Bronchial epithelial cell (primary cell): ENCODE measurements at regions not wholly inside any gene's neighbourhood (a gene's known extent, or its start where the extent isn't known, plus 50 kb on each side); places are given as distances from the start of the nearest gene placed in this dataset.

Source experiments
- DNase-seq: peaks from one replicate; pipeline ENCODE4 v3.0.0-alpha.2; 2010; ENCODE audit warnings: low read depth
- FAIRE-seq: peaks from 2 replicates; lab custom pipeline; 2011; peaks lifted over from hg19 to GRCh38; lab: Jason Lieb, UNC
- H3K27me3 ChIP-seq: 2 replicates; pipeline ENCODE4 v1.5.1; 2011; ENCODE audit warnings: low read length; ENCODE audit not compliant: control insufficient read depth, insufficient read depth
- H3K36me3 ChIP-seq: 2 replicates; pipeline ENCODE4 v1.5.1; 2011; ENCODE audit warnings: low read length; ENCODE audit not compliant: control insufficient read depth, insufficient read depth
- H3K4me3 ChIP-seq: 2 replicates; pipeline ENCODE4 v1.5.1; 2011; ENCODE audit warnings: mild to moderate bottlenecking, low read depth, low read length, control low read depth
- TF ChIP-seq, protein P1 (sequence below): IDR thresholded peaks from 2 replicates; pipeline ENCODE4 v1.5.1; 2011; ENCODE audit warnings: mild to moderate bottlenecking, moderate library complexity, low read length, control low read depth, inconsistent platforms; ENCODE audit not compliant: insufficient read depth, severe bottlenecking

DNA sequence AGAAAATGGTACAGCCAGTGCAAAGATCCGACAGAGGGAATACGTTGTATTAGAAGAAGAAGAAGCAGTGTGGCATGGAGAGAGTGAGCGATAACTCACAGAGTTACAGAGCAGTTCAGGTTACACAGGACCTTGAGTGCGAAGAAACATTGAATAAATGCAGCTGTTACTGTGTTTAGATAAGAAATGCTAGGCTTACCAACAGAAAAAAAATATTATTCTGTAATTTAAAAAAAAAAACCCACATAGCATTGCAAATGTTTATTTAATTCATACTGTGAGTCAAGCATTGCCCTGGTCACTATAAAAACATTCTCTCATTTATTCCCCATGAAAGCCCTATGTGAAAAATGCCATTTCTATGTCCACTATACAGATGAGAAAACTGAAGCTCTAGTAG is 373.4 kb upstream of the EPHA7 start:
- Histone ChIP-seq H3K4me3 (no peak overlapping the region), H3K36me3 (no peaks in the 10 kb centered on the region), H3K27me3 (no peaks in the 10 kb centered on the region)
- TF ChIP-seq, protein P1, sequence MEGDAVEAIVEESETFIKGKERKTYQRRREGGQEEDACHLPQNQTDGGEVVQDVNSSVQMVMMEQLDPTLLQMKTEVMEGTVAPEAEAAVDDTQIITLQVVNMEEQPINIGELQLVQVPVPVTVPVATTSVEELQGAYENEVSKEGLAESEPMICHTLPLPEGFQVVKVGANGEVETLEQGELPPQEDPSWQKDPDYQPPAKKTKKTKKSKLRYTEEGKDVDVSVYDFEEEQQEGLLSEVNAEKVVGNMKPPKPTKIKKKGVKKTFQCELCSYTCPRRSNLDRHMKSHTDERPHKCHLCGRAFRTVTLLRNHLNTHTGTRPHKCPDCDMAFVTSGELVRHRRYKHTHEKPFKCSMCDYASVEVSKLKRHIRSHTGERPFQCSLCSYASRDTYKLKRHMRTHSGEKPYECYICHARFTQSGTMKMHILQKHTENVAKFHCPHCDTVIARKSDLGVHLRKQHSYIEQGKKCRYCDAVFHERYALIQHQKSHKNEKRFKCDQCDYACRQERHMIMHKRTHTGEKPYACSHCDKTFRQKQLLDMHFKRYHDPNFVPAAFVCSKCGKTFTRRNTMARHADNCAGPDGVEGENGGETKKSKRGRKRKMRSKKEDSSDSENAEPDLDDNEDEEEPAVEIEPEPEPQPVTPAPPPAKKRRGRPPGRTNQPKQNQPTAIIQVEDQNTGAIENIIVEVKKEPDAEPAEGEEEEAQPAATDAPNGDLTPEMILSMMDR: no peak
- no peak for DNase-seq
- no peak for FAIRE-seq

DNA sequence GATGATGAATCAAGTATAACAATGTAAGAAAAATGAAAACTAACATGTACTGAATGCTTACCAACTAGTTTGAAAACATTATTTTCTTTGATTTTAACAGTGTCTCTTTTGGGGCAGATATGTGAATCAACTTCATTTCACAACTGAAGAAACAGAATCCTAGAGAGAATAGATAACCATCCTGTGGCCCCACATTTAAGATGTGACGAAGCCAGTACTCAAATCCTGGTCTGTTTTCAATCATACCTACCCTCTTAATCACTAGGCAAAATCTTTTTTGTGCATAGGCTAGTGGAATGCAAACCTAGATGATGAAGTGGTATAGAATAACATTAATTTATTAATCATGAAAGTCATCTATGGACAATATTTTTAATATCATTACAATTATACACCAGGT is 371.6 kb upstream of the EPHA7 start:
- DNase-seq (no peak), FAIRE-seq (no peak)
- TF ChIP-seq, protein P1: no peak
- no peaks in the 10 kb centered on the region for H3K27me3 ChIP-seq
- no peak overlapping the region for H3K4me3 ChIP-seq
- H3K36me3 ChIP-seq: no peaks in the 10 kb centered on the region

DNA sequence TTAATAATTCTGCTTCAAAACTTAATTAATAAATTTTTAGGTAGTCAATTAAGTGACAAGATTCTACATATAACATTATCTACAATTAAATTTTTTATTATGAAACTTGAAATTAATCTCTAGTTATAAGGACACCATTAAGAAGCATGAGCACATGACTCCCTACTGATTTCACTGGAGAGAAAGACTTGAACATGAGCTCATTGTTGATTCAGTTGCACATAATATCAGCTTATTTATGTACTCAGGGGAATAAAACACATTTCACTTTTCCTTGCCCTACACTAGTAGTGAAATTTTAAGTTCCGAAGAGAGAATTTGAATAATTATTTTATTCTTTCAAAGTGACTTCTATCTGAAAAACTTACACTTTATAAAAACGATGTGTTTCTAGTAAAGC is 370.2 kb upstream of the EPHA7 start:
- Histone ChIP-seq H3K36me3 (no peaks in the 10 kb centered on the region), H3K4me3 (no peak overlapping the region), H3K27me3 (no peaks in the 10 kb centered on the region)
- DNase-seq (no peak), FAIRE-seq (no peak)
- TF ChIP-seq, protein P1: no peak

DNA sequence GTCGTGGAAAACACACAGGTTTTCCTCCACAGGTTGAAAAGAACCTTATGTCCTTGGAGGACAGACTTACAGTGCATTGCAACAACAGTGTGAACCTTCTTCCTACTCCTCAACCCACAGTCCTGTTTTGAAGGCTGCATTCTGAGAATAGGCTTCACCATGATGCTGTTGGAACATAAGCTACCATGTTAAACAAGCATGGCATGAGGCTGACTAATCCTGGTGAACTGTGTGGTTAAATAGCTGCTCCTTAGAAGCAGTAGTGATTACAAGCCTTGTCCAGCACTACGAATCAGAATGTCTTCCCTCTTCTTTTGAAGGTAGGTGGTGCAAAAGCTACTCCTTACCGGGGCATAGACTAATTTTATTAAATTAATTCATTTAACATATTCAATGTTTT is 368.5 kb upstream of the EPHA7 start:
- no peak for FAIRE-seq

DNA sequence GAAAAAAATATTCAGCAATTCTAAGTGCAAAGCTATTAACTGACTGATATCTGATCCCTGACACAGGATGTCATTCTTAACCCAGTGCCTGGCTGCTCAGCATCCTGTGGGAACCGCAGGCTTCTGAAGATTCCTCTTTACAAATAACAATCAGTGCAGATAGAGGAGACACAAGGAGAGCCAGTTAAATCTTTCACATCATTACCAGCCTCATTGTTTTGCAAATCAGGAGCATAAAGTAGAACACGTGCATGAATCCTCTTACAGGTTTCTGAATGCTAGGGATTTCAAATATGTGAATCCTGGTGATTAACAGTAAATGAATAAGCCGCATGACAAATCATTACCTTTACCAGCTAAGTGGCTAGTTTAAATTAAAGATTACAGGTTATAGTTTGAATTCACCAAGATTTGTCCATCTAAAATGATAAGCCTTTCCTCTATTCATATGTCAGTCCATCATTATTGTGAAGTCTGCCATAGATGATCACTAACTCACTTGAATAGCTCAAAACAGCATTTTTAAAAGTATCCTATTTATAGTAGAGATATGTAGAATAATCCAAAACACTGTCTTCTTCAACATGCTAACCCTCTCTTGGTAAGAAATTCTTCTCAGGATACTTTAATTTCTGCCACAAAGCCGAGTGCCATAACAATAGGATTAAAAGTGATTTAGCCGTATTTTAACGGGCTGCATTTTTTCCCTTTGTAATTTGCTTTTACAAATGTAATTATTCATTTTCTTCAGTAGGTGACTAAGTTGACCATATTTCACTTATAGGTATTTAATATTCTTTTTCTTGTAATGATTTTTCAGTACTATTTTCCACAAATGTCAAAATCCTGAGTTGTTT is 367.3 kb upstream of the EPHA7 start:
- no peaks in the 10 kb centered on the region for H3K36me3 ChIP-seq
- no peak for FAIRE-seq
- TF ChIP-seq, protein P1: no peak
- no peak overlapping the region for H3K4me3 ChIP-seq
- DNase-seq: no peak
- no peaks in the 10 kb centered on the region for H3K27me3 ChIP-seq

More for the DNA sequence above, 368.5 kb upstream of the EPHA7 start:
- no peak for DNase-seq
- H3K27me3 ChIP-seq: no peaks in the 10 kb centered on the region
- no peak overlapping the region for H3K4me3 ChIP-seq
- H3K36me3 ChIP-seq: no peaks in the 10 kb centered on the region
- TF ChIP-seq, protein P1: no peak

DNA sequence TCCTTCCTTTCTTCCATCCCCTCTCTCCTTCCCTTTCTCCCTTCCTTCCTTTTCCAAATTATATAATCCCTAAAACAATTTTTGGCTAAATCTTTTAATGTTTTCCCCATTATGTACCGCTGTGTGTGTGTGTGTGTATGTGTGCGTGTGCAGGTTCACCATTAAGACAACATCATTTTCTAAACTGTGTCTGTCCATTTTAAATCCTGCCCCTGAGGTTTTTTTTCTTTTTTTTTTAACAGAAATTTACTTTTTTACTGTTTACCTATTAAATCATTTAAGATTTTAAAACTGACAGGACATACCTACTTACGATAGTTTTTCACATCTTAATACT is 366.3 kb upstream of the EPHA7 start:
- no peak for DNase-seq
- no peak for FAIRE-seq
- TF ChIP-seq, protein P1: no peak
- no peaks in the 10 kb centered on the region for H3K36me3 ChIP-seq
- no peaks in the 10 kb centered on the region for H3K27me3 ChIP-seq
- no peak overlapping the region for H3K4me3 ChIP-seq
